H9 (cell line): ENCODE measurements at regions not wholly inside any gene's neighbourhood (a gene's known extent, or its start where the extent isn't known, plus 50 kb on each side); places are given as distances from the start of the nearest gene placed in this dataset.

Experiments
- DNase-seq: peaks from one replicate; pipeline ENCODE4 v3.0.0-alpha.2; 2017
- H2AFZ ChIP-seq: one replicate; pipeline ENCODE4 v1.6.1; 2013; ENCODE audit warnings: mild to moderate bottlenecking, low read length, control low read depth, moderate library complexity
- H2AK5ac ChIP-seq: 2 replicates; pipeline ENCODE4 v1.6.1; 2013; ENCODE audit warnings: low read length, control low read depth, mixed read lengths; ENCODE audit not compliant: insufficient read length
- H2BK120ac ChIP-seq: one replicate; pipeline ENCODE4 v1.6.1; 2013; ENCODE audit warnings: low read depth, mild to moderate bottlenecking, low read length, control low read depth, inconsistent platforms; ENCODE audit not compliant: poor library complexity, severe bottlenecking
- H2BK12ac ChIP-seq: 2 replicates; pipeline ENCODE4 v1.6.1; 2013; ENCODE audit warnings: low read length, control low read depth, mixed read lengths, low read depth; ENCODE audit not compliant: insufficient read length
- H2BK15ac ChIP-seq: 2 replicates; pipeline ENCODE4 v1.6.1; 2013; ENCODE audit warnings: low read depth, low read length, control low read depth
- H2BK20ac ChIP-seq: one replicate; pipeline ENCODE4 v1.6.1; 2013; ENCODE audit warnings: low read depth, mild to moderate bottlenecking, low read length, control low read depth, inconsistent platforms; ENCODE audit not compliant: poor library complexity, severe bottlenecking
- H2BK5ac ChIP-seq: 2 replicates; pipeline ENCODE4 v1.6.1; 2013; ENCODE audit warnings: low read length, control low read depth, mixed read lengths; ENCODE audit not compliant: insufficient read length
- H3K14ac ChIP-seq: 2 replicates; pipeline ENCODE4 v1.6.1; 2013; ENCODE audit warnings: low read length, control low read depth; ENCODE audit not compliant: insufficient read depth
- H3K18ac ChIP-seq: 2 replicates; pipeline ENCODE4 v1.6.1; 2013; ENCODE audit warnings: low read depth, mild to moderate bottlenecking, mixed read lengths, low read length, control low read depth; ENCODE audit not compliant: insufficient read length
- H3K23ac ChIP-seq: 2 replicates; pipeline ENCODE4 v1.6.1; 2013; ENCODE audit warnings: low read length, control low read depth, mixed read lengths, low read depth; ENCODE audit not compliant: insufficient read length
- H3K23me2 ChIP-seq: 2 replicates; pipeline ENCODE4 v1.6.1; 2013; ENCODE audit warnings: low read depth, mild to moderate bottlenecking, mixed read lengths, low read length, control low read depth; ENCODE audit not compliant: insufficient read length, poor library complexity, severe bottlenecking
- H3K27ac ChIP-seq: 2 replicates; pipeline ENCODE4 v1.5.1; 2013; ENCODE audit warnings: low read length, control low read depth, mixed read lengths, low read depth; ENCODE audit not compliant: insufficient read length
- H3K27me3 ChIP-seq: 2 replicates; pipeline ENCODE4 v1.6.1; 2013; ENCODE audit warnings: low read length, control low read depth, inconsistent platforms; ENCODE audit not compliant: insufficient read depth
- H3K4ac ChIP-seq: 2 replicates; pipeline ENCODE4 v1.6.1; 2013; ENCODE audit warnings: low read depth, mild to moderate bottlenecking, control low read depth, inconsistent platforms, low read length, moderate library complexity
- H3K4me1 ChIP-seq: 2 replicates; pipeline ENCODE4 v1.6.1; 2013; ENCODE audit warnings: low read length, control low read depth, inconsistent platforms; ENCODE audit not compliant: insufficient read depth
- H3K4me2 ChIP-seq: 2 replicates; pipeline ENCODE4 v1.6.1; 2013; ENCODE audit warnings: low read length, control low read depth, mixed read lengths; ENCODE audit not compliant: insufficient read length, insufficient read depth
- H3K56ac ChIP-seq: 2 replicates; pipeline ENCODE4 v1.6.1; 2013; ENCODE audit warnings: low read depth, mild to moderate bottlenecking, mixed read lengths, low read length, control low read depth; ENCODE audit not compliant: insufficient read length
- H3K79me1 ChIP-seq: 2 replicates; pipeline ENCODE4 v1.6.1; 2013; ENCODE audit warnings: low read depth, mild to moderate bottlenecking, moderate library complexity, low read length, control low read depth, inconsistent platforms; ENCODE audit not compliant: insufficient read depth, poor library complexity, severe bottlenecking
- H3K79me2 ChIP-seq: 2 replicates; pipeline ENCODE4 v1.6.1; 2013; ENCODE audit warnings: low read length, control low read depth, inconsistent platforms; ENCODE audit not compliant: insufficient read depth
- H3K9ac ChIP-seq: 2 replicates; pipeline ENCODE4 v1.6.1; 2013; ENCODE audit warnings: low read length, control low read depth, mixed read lengths; ENCODE audit not compliant: insufficient read length; ENCODE audit errors: extremely low read depth
- H3K9me3 ChIP-seq: one replicate; pipeline ENCODE4 v1.6.1; 2013; ENCODE audit warnings: low read depth, low read length, inconsistent platforms; ENCODE audit not compliant: control insufficient read depth
- H3T11ph ChIP-seq: one replicate; pipeline ENCODE4 v1.6.1; 2013; ENCODE audit warnings: mild to moderate bottlenecking, low read length, control low read depth, inconsistent platforms
- H4K20me1 ChIP-seq: one replicate; pipeline ENCODE4 v1.6.1; 2013; ENCODE audit not compliant: control insufficient read depth, insufficient read length, insufficient read depth
- H4K5ac ChIP-seq: 2 replicates; pipeline ENCODE4 v1.6.1; 2013; ENCODE audit warnings: low read depth, mild to moderate bottlenecking, mixed read lengths, low read length, control low read depth; ENCODE audit not compliant: insufficient read length
- H4K8ac ChIP-seq: replicated peaks from 2 replicates; pipeline ENCODE4 v1.6.1; 2013; ENCODE audit warnings: low read length, control low read depth, mixed read lengths, low read depth; ENCODE audit not compliant: insufficient read length
- H4K91ac ChIP-seq: 2 replicates; pipeline ENCODE4 v1.6.1; 2013; ENCODE audit warnings: low read depth, mild to moderate bottlenecking, moderate library complexity, mixed read lengths, low read length, control low read depth; ENCODE audit not compliant: insufficient read length
- H3K27ac Mint-ChIP-seq, 3 experiments: 2 replicates in 2 of 3; 3 replicates in 1 of 3; pipeline ENCODE4 v1.8.0; 2020 to 2021; ENCODE audit warnings: mixed read lengths in 3 of 3, mild to moderate bottlenecking in 1 of 3, moderate library complexity in 1 of 3
- H3K27me3 Mint-ChIP-seq: 2 replicates; pipeline ENCODE4 v1.8.0; 2021; ENCODE audit warnings: low read depth, mild to moderate bottlenecking, moderate library complexity, mixed read lengths
- H3K36me3 Mint-ChIP-seq, 3 experiments: 2 replicates in 2 of 3; 3 replicates in 1 of 3; pipeline ENCODE4 v1.8.0; 2020 to 2021; ENCODE audit warnings: low read depth in 3 of 3, mixed read lengths in 3 of 3; ENCODE audit not compliant: insufficient read depth in 1 of 3
- H3K4me1 Mint-ChIP-seq, 2 experiments: 2 replicates each; pipeline ENCODE4 v1.8.0; 2020; ENCODE audit warnings: mixed read lengths in 2 of 2
- H3K4me3 Mint-ChIP-seq, 2 experiments: 2 replicates in 1 of 2; 3 replicates in 1 of 2; pipeline ENCODE4 v1.8.0; 2020 to 2021; ENCODE audit warnings: mild to moderate bottlenecking in 2 of 2, mixed read lengths in 2 of 2, moderate library complexity in 1 of 2
- H3K9me3 Mint-ChIP-seq, 2 experiments: 2 replicates in 1 of 2; 3 replicates in 1 of 2; pipeline ENCODE4 v1.8.0; 2020; ENCODE audit warnings: mild to moderate bottlenecking in 2 of 2, mixed read lengths in 2 of 2, moderate library complexity in 1 of 2
- WGBS: extraction: QIAGEN DNeasy Blood & Tissue Kit; methylation state at CpG from one replicate; pipeline ENCODE4 v1.1.7; 2013; ENCODE audit warnings: missing lambda C conversion rate, low lambda C conversion rate, mixed read lengths; ENCODE audit not compliant: insufficient read length; ENCODE audit errors: extremely low coverage; 5-methylcytosine and 5-hydroxymethylcytosine counted together
- TF ChIP-seq, protein P1 (sequence below): fragments of 200-600 bp; sonication (generic); conservative IDR thresholded peaks from 3 replicates; pipeline ENCODE4 v1.8.0; 2021; ENCODE audit warnings: antibody characterized with exemption, mild to moderate bottlenecking

DNA sequence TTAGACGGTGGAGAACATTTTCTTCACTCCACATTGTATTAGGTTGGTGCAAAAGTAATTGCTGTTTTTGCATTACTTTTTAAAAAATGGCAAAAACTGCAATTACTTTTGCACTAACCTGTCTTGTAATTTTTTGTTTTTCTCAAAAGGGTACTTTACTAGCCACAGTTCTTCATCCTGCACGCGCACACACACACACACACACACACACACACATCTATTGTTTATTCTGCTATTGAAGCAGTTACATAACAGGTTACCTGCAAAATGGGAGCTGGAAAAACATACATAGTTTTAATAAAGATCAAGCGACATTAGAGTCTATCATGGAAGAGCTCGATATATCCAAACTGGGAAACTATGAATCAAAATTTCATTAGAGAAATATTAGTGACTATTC, 235.2 kb downstream of the SIM1 start:
- Histone ChIP-seq H3T11ph (no peak overlapping the region), H2AFZ (no peak overlapping the region), H2BK12ac (no peak overlapping the region), H4K5ac (no peak overlapping the region), H3K23ac (no peak overlapping the region), H3K4ac (no peak overlapping the region), H3K14ac (no peak overlapping the region), H3K27me3 (no peaks in the 10 kb centered on the region), H4K8ac (no peak overlapping the region), H4K20me1 (no peaks in the 10 kb centered on the region), H2BK20ac (no peak overlapping the region), H4K91ac (no peak overlapping the region), H3K18ac (no peak overlapping the region), H3K4me1 (no peaks in the 10 kb centered on the region), H3K79me1 (no peaks in the 10 kb centered on the region), H3K79me2 (no peaks in the 10 kb centered on the region), H3K23me2 (no peaks in the 10 kb centered on the region), H3K9ac (peak overlapping the region; percentile 17), H2AK5ac (no peak overlapping the region), H2BK120ac (no peak overlapping the region), H3K27ac (no peak overlapping the region), H2BK15ac (no peak overlapping the region), H3K4me2 (peak overlapping the region; percentile 59), H3K56ac (no peak overlapping the region), H3K9me3 (no peaks in the 10 kb centered on the region), H2BK5ac (no peak overlapping the region)
- Mint-ChIP-seq H3K36me3 (no peaks in the 10 kb centered on the region), H3K4me1 (peaks cover 20 to 32% of the 10 kb centered on the region in 2 experiments), H3K27ac (peak overlapping the region in 2 of 3 experiments; percentile 15 to 85; a peak in 3 of 7 replicates), H3K9me3 (no peaks in the 10 kb centered on the region), H3K27me3 (peaks cover 11% of the 10 kb centered on the region), H3K4me3 (peak overlapping the region; percentile 47 to 69; a peak in 4 of 5 replicates)
- no peak for DNase-seq
- TF ChIP-seq, protein P1, sequence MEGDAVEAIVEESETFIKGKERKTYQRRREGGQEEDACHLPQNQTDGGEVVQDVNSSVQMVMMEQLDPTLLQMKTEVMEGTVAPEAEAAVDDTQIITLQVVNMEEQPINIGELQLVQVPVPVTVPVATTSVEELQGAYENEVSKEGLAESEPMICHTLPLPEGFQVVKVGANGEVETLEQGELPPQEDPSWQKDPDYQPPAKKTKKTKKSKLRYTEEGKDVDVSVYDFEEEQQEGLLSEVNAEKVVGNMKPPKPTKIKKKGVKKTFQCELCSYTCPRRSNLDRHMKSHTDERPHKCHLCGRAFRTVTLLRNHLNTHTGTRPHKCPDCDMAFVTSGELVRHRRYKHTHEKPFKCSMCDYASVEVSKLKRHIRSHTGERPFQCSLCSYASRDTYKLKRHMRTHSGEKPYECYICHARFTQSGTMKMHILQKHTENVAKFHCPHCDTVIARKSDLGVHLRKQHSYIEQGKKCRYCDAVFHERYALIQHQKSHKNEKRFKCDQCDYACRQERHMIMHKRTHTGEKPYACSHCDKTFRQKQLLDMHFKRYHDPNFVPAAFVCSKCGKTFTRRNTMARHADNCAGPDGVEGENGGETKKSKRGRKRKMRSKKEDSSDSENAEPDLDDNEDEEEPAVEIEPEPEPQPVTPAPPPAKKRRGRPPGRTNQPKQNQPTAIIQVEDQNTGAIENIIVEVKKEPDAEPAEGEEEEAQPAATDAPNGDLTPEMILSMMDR, result no peak
- WGBS, result no CpG with 5 or more reads among the region's 5 CpGs
